ENCODE measurements at regions not wholly inside any gene's neighbourhood (a gene's known extent, or its start where the extent isn't known, plus 50 kb on each side); places are given as distances from the start of the nearest gene placed in this dataset.
"Not testable (repeated sequence)": the region's sequence is repeated elsewhere in the genome, so short reads cannot be mapped to it uniquely, and the experiment has no call there.

GRCh38 chr6:134386482-134386881, 68.6 kb upstream of the SGK1 start:
- DNase-seq = not testable (repeated sequence)

- no peak for DNase-seq
Observed at GRCh38 chr6:134381959-134382358, 64.0 kb upstream of the SGK1 start.

GRCh38 chr6:134379599-134379998, 61.7 kb upstream of the SGK1 start:
- no peak for DNase-seq

GRCh38 chr6:134379076-134379475, 61.2 kb upstream of the SGK1 start:
- peak; percentile 5 for DNase-seq

GRCh38 chr6:134378426-134378825, 60.5 kb upstream of the SGK1 start:
- no peak for DNase-seq

- no peak for DNase-seq
Observed at GRCh38 chr6:134376785-134377184, 58.9 kb upstream of the SGK1 start.

- DNase-seq = no peak
Observed at GRCh38 chr6:134375220-134375580, 57.3 kb upstream of the SGK1 start.

GRCh38 chr6:134374491-134375219, 56.7 kb upstream of the SGK1 start:
- no peak for DNase-seq

GRCh38 chr6:134373993-134374392, 56.1 kb upstream of the SGK1 start:
- no peak for DNase-seq

- DNase-seq = no peak
Observed at GRCh38 chr6:134373282-134373922, 55.5 kb upstream of the SGK1 start.

- peak; percentile 46 for DNase-seq
Observed at GRCh38 chr6:134372603-134373281, 54.8 kb upstream of the SGK1 start.

GRCh38 chr6:134368670-134369069, 50.8 kb upstream of the SGK1 start:
- DNase-seq = no peak
